ENCODE measurements at regions not wholly inside any gene's neighbourhood (a gene's known extent, or its start where the extent isn't known, plus 50 kb on each side); places are given as distances from the start of the nearest gene placed in this dataset.

DNA sequence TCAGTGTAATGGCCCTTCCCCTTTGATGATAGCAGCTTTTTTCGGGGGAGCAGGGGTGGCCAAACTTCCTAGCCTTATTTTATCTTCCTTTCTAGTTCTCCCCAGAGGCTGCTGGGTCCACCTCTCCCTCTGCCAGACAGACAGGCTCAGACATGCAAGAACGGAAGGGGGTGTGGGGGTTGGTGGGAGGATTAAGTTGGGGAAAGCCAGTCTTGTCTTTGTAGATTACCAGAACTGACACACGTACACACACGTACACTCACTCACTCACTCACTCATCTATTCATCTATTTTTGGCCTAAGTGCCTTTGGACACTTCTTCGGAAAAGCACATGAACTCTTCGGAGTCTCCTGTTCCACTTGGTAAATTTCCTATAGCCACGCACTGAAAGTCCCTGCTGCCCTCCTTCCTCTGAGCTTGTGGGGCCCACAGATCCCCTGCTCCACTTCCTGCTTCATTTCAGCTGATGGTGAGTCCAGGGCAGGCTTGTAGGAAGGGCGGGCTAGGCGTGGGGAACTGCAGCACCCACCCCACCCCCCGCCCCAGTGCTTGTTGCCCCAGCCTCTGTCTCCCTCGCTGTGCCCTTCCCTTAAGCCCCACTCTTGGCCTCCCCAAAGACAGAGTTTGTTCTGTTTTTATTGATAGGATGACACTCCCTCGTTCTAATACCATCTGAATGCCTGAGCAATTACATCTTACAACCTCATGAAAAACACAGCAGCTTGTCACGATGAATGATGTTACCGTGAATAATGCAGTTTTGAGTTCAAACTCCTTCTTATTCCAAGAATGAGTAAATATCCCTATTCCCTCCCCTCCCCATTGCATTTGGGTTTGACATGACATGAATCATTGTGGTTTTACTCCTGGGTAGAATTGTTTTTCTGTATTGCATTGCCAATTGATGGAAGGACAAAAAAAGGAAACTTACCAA is 60.7 kb upstream of the ATP5PO start:
- TF ChIP-seq, protein P1, sequence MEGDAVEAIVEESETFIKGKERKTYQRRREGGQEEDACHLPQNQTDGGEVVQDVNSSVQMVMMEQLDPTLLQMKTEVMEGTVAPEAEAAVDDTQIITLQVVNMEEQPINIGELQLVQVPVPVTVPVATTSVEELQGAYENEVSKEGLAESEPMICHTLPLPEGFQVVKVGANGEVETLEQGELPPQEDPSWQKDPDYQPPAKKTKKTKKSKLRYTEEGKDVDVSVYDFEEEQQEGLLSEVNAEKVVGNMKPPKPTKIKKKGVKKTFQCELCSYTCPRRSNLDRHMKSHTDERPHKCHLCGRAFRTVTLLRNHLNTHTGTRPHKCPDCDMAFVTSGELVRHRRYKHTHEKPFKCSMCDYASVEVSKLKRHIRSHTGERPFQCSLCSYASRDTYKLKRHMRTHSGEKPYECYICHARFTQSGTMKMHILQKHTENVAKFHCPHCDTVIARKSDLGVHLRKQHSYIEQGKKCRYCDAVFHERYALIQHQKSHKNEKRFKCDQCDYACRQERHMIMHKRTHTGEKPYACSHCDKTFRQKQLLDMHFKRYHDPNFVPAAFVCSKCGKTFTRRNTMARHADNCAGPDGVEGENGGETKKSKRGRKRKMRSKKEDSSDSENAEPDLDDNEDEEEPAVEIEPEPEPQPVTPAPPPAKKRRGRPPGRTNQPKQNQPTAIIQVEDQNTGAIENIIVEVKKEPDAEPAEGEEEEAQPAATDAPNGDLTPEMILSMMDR (IDR thresholded peaks at IDR 0.05) = no peak
- TF ChIP-seq POLR2AphosphoS5 (IDR thresholded peaks at IDR 0.05) = no peak
